Frontal cortex (tissue), 3 donors: ENCODE measurements at regions not wholly inside any gene's neighbourhood (a gene's known extent, or its start where the extent isn't known, plus 50 kb on each side); places are given as distances from the start of the nearest gene placed in this dataset.
A peak's percentile ranks its signal among the peaks of the same experiment; 100 is the strongest.
"Not testable (repeated sequence)": the region's sequence is repeated elsewhere in the genome, so short reads cannot be mapped to it uniquely, and the experiment has no call there.

Experiments
- DNase-seq, 2 donors: peaks; one replicate each; pipeline ENCODE4 v3.0.0; 2012; ENCODE audit warnings: low spot score in 2 of 2
- FAIRE-seq: peaks from 2 replicates; lab custom pipeline; 2012; peaks lifted over from hg19 to GRCh38; lab: Jason Lieb, UNC
- donor health status: control.
- donor health status: control.
- donor health status: control.

- FAIRE-seq, result no peak
- DNase-seq, result no peak
Measured at GRCh38 chr5:88634014-88634413, 249.0 kb downstream of the MEF2C start.

- not testable (repeated sequence) for DNase-seq, FAIRE-seq
Measured at GRCh38 chr5:88622890-88623289, 260.1 kb downstream of the MEF2C start.

- FAIRE-seq, DNase-seq: not testable (repeated sequence)
Measured at GRCh38 chr5:88615767-88616166, 267.2 kb downstream of the MEF2C start.

- no peak for DNase-seq
- no peak for FAIRE-seq
Measured at GRCh38 chr5:88613051-88613450, 269.9 kb downstream of the MEF2C start.

GRCh38 chr5:88610586-88610985, 272.4 kb downstream of the MEF2C start:
- no peak for FAIRE-seq

GRCh38 chr5:88607492-88607891, 275.5 kb downstream of the MEF2C start:
- DNase-seq (no peak), FAIRE-seq (no peak)

More at GRCh38 chr5:88610586-88610985, 272.4 kb downstream of the MEF2C start:
- no peak for DNase-seq

- FAIRE-seq, result no peak
- no peak for DNase-seq
Measured at GRCh38 chr5:88606626-88607025, 276.4 kb downstream of the MEF2C start.

GRCh38 chr5:88606173-88606572, 276.8 kb downstream of the MEF2C start:
- no peak for DNase-seq
- peak; percentile 61 for FAIRE-seq

GRCh38 chr5:88602584-88602983, 280.4 kb downstream of the MEF2C start:
- FAIRE-seq (no peak), DNase-seq (no peak)

- DNase-seq, result no peak
- no peak for FAIRE-seq
Measured at GRCh38 chr5:88594441-88594840, 288.5 kb downstream of the MEF2C start.

- DNase-seq (no peak), FAIRE-seq (no peak)
Measured at GRCh38 chr5:88588609-88589008, 294.4 kb downstream of the MEF2C start.

- FAIRE-seq (no peak), DNase-seq (no peak)
Measured at GRCh38 chr5:88583471-88583870, 299.5 kb downstream of the MEF2C start.

- FAIRE-seq (no peak), DNase-seq (no peak)
Measured at GRCh38 chr5:88558366-88558765, 289.7 kb upstream of the TMEM161B start.

GRCh38 chr5:88557881-88558280, 289.2 kb upstream of the TMEM161B start:
- DNase-seq, result no peak
- FAIRE-seq, result no peak

GRCh38 chr5:88557131-88557530, 288.5 kb upstream of the TMEM161B start:
- DNase-seq, result no peak
- no peak for FAIRE-seq

GRCh38 chr5:88556406-88556805, 287.8 kb upstream of the TMEM161B start:
- DNase-seq (no peak), FAIRE-seq (no peak)

- DNase-seq (no peak), FAIRE-seq (no peak)
Measured at GRCh38 chr5:88555674-88556073, 287.0 kb upstream of the TMEM161B start.

- no peak for FAIRE-seq
- DNase-seq, result no peak
Measured at GRCh38 chr5:88553986-88554385, 285.3 kb upstream of the TMEM161B start.

- no peak for FAIRE-seq
Measured at GRCh38 chr5:88553136-88553875, 284.7 kb upstream of the TMEM161B start.

GRCh38 chr5:88552426-88552825, 283.8 kb upstream of the TMEM161B start:
- no peak for DNase-seq
- FAIRE-seq, result no peak

More at GRCh38 chr5:88553136-88553875, 284.7 kb upstream of the TMEM161B start:
- DNase-seq, result no peak

- DNase-seq (peak; percentile 1 to 4), FAIRE-seq (no peak)
Measured at GRCh38 chr5:88551724-88552345, 283.2 kb upstream of the TMEM161B start.

- DNase-seq, result no peak
- FAIRE-seq, result no peak
Measured at GRCh38 chr5:88550736-88551135, 282.1 kb upstream of the TMEM161B start.
